NCI-H2107 treated with DMSO at 0.1 percent for 48 hours (cell line): ENCODE measurements at regions not wholly inside any gene's neighbourhood (a gene's known extent, or its start where the extent isn't known, plus 50 kb on each side); places are given as distances from the start of the nearest gene placed in this dataset.

Experiments used
- DNase-seq: peaks from one replicate; lab custom pipeline; 2025; ENCODE audit not compliant: unreplicated experiment; lab: John Stamatoyannopoulos, UW

- DNase-seq: no peak
Measured at GRCh38 chr4:123913598-123913997, 517.0 kb downstream of the SPRY1 start.

GRCh38 chr4:123916821-123917220 is 520.2 kb downstream of the SPRY1 start:
- DNase-seq: no peak

GRCh38 chr4:123919576-123920098 is 523.0 kb downstream of the SPRY1 start:
- DNase-seq: no peak

GRCh38 chr4:123921339-123921738 is 524.7 kb downstream of the SPRY1 start:
- no peak for DNase-seq

GRCh38 chr4:123922847-123923246 is 526.3 kb downstream of the SPRY1 start:
- DNase-seq: no peak

- DNase-seq: no peak
Measured at GRCh38 chr4:123924536-123924935, 527.9 kb downstream of the SPRY1 start.

- DNase-seq: no peak
Measured at GRCh38 chr4:123929565-123929964, 533.0 kb downstream of the SPRY1 start.

GRCh38 chr4:123930996-123931395 is 534.4 kb downstream of the SPRY1 start:
- DNase-seq: no peak

GRCh38 chr4:123934096-123934495 is 537.5 kb downstream of the SPRY1 start:
- DNase-seq: no peak

GRCh38 chr4:123936621-123937043 is 540.0 kb downstream of the SPRY1 start:
- DNase-seq: no peak

GRCh38 chr4:123937581-123937980 is 541.0 kb downstream of the SPRY1 start:
- DNase-seq: no peak

- DNase-seq: no peak
Measured at GRCh38 chr4:123939621-123940020, 543.0 kb downstream of the SPRY1 start.

GRCh38 chr4:123940604-123941003 is 544.0 kb downstream of the SPRY1 start:
- no peak for DNase-seq

- no peak for DNase-seq
Measured at GRCh38 chr4:123941306-123941705, 544.7 kb downstream of the SPRY1 start.

- no peak for DNase-seq
Measured at GRCh38 chr4:123943976-123944375, 547.4 kb downstream of the SPRY1 start.

- no peak for DNase-seq
Measured at GRCh38 chr4:123945301-123945700, 548.7 kb downstream of the SPRY1 start.

- DNase-seq: no peak
Measured at GRCh38 chr4:123950530-123950929, 553.9 kb downstream of the SPRY1 start.

GRCh38 chr4:123952530-123953274 is 556.1 kb downstream of the SPRY1 start:
- no peak for DNase-seq

GRCh38 chr4:123953566-123953965 is 557.0 kb downstream of the SPRY1 start:
- DNase-seq: no peak

GRCh38 chr4:123954220-123954619 is 557.6 kb downstream of the SPRY1 start:
- no peak for DNase-seq

GRCh38 chr4:123955167-123955800 is 558.7 kb downstream of the SPRY1 start:
- DNase-seq: no peak

GRCh38 chr4:123956204-123956603 is 559.6 kb downstream of the SPRY1 start:
- no peak for DNase-seq
